Naive thymus-derived CD4-positive, alpha-beta T cell (primary cell): ENCODE measurements at regions not wholly inside any gene's neighbourhood (a gene's known extent, or its start where the extent isn't known, plus 50 kb on each side); places are given as distances from the start of the nearest gene placed in this dataset.

Experiments used
- ATAC-seq: fragments of 150-1000 bp; cut with Tn5 transposase; 2 replicates; pipeline ENCODE4 v1.10.0; 2021; ENCODE audit warnings: mild to moderate bottlenecking, moderate library complexity
- CTCF ChIA-PET: fragments of 350-600 bp; sonication (Branson Sonifier 250); formaldehyde crosslinking; loops from one replicate; lab custom pipeline; 2021; ENCODE audit warnings: antibody characterized with exemption; lab: Charles Lee
- POLR2A ChIA-PET: fragments of 350-600 bp; sonication (Branson Sonifier 250); formaldehyde crosslinking; loops from one replicate; lab custom pipeline; 2021; ENCODE audit warnings: antibody characterized with exemption, inconsistent platforms; lab: Charles Lee
- DNase-seq, 9 donors: peaks; one replicate each; pipeline versions ENCODE4 v3.0.0 to v3.0.0-alpha.2; 2020 to 2022; ENCODE audit warnings: mixed read lengths in 1 of 9
- H3K27ac ChIP-seq: one replicate; pipeline ENCODE4 v1.7.0; 2013; ENCODE audit warnings: mild to moderate bottlenecking, low read depth, low read length, moderate library complexity
- H3K27me3 ChIP-seq, 2 donors: one replicate each; pipeline ENCODE4 v1.7.0; 2013; ENCODE audit warnings: low read length in 2 of 2, mild to moderate bottlenecking in 2 of 2, moderate library complexity in 2 of 2; ENCODE audit not compliant: control insufficient read depth in 2 of 2, insufficient read depth in 2 of 2
- H3K36me3 ChIP-seq, 3 experiments: 1 replicate in 2 of 3; 2 replicates in 1 of 3; pipeline ENCODE4 v1.7.0; 2013; ENCODE audit warnings: low read length in 3 of 3, mild to moderate bottlenecking in 3 of 3, moderate library complexity in 1 of 3; ENCODE audit not compliant: insufficient read depth in 3 of 3, control insufficient read depth in 2 of 3
- H3K4me1 ChIP-seq, 2 donors: one replicate each; pipeline ENCODE4 v1.7.0; 2013; ENCODE audit warnings: low read length in 2 of 2, mild to moderate bottlenecking in 2 of 2, moderate library complexity in 1 of 2; ENCODE audit not compliant: control insufficient read depth in 2 of 2, insufficient read depth in 2 of 2
- H3K4me3 ChIP-seq: 2 replicates; pipeline ENCODE4 v1.7.0; 2013; ENCODE audit warnings: mild to moderate bottlenecking, low read length
- H3K9me3 ChIP-seq, 3 experiments: 1 replicate in 2 of 3; 2 replicates in 1 of 3; pipeline ENCODE4 v1.7.0; 2013; ENCODE audit warnings: low read length in 3 of 3; ENCODE audit not compliant: control insufficient read depth in 2 of 3
- H3K27ac Mint-ChIP-seq, 9 donors: one replicate each; pipeline ENCODE4 v1.8.0; 2020 to 2022; ENCODE audit warnings: mixed read lengths in 9 of 9, mild to moderate bottlenecking in 8 of 9, moderate library complexity in 5 of 9, inconsistent platforms in 2 of 9
- H3K27me3 Mint-ChIP-seq, 5 donors: one replicate each; pipeline ENCODE4 v1.8.0; 2021 to 2022; ENCODE audit warnings: mixed read lengths in 5 of 5, mild to moderate bottlenecking in 1 of 5
- H3K36me3 Mint-ChIP-seq, 5 donors: one replicate each; pipeline ENCODE4 v1.8.0; 2020 to 2022; ENCODE audit warnings: mixed read lengths in 5 of 5, mild to moderate bottlenecking in 3 of 5, inconsistent platforms in 1 of 5
- H3K4me1 Mint-ChIP-seq, 7 donors: one replicate each; pipeline ENCODE4 v1.8.0; 2020 to 2022; ENCODE audit warnings: mixed read lengths in 7 of 7, mild to moderate bottlenecking in 3 of 7, inconsistent platforms in 1 of 7
- H3K4me3 Mint-ChIP-seq, 10 donors: one replicate each; pipeline ENCODE4 v1.8.0; 2020 to 2022; ENCODE audit warnings: mild to moderate bottlenecking in 10 of 10, mixed read lengths in 10 of 10, moderate library complexity in 6 of 10, inconsistent platforms in 2 of 10
- H3K9me3 Mint-ChIP-seq, 11 donors: one replicate each; pipeline ENCODE4 v1.8.0; 2020 to 2022; ENCODE audit warnings: mixed read lengths in 11 of 11, mild to moderate bottlenecking in 4 of 11, inconsistent platforms in 1 of 11, moderate library complexity in 1 of 11
- intact Hi-C, 2 donors: fragments of 100-400 bp; cut with micrococcal nuclease; formaldehyde crosslinking; loops; one replicate each; pipeline ENCODE4 v1.15.1; 2023

- Histone ChIP-seq H3K4me3 (no peak overlapping the region), H3K9me3 (no peaks in the 10 kb centered on the region), H3K27ac (no peak overlapping the region), H3K27me3 (no peaks in the 10 kb centered on the region), H3K4me1 (no peaks in the 10 kb centered on the region), H3K36me3 (no peaks in the 10 kb centered on the region)
- intact Hi-C loops = no loop called here
- Mint-ChIP-seq H3K36me3 (no peaks in the 10 kb centered on the region), H3K9me3 (peaks cover 0 to 24% (median 6%) of the 10 kb centered on the region in 11 donors), H3K4me1 (no peaks in the 10 kb centered on the region), H3K27me3 (no peaks in the 10 kb centered on the region), H3K4me3 (no peak overlapping the region), H3K27ac (no peak overlapping the region)
- ChIA-PET POLR2A (no interaction called here), CTCF (no interaction called here)
- ATAC-seq (no peak), DNase-seq (no peak)
Measured at GRCh38 chr13:56865416-56865815, 275.3 kb upstream of the PRR20A start.

- no peaks in the 10 kb centered on the region for H3K4me1 ChIP-seq
- Mint-ChIP-seq H3K27ac (no peak overlapping the region), H3K9me3 (peaks cover 0 to 9% (median 5%) of the 10 kb centered on the region in 11 donors), H3K4me3 (no peak overlapping the region), H3K27me3 (no peaks in the 10 kb centered on the region), H3K4me1 (no peaks in the 10 kb centered on the region), H3K36me3 (no peaks in the 10 kb centered on the region)
- no peaks in the 10 kb centered on the region for H3K9me3 ChIP-seq
- H3K4me3 ChIP-seq = no peak overlapping the region
- no peak overlapping the region for H3K27ac ChIP-seq
- H3K36me3 ChIP-seq = no peaks in the 10 kb centered on the region
- POLR2A ChIA-PET = no interaction called here
- no peaks in the 10 kb centered on the region for H3K27me3 ChIP-seq
- DNase-seq (no peak), ATAC-seq (no peak)
- intact Hi-C loops = no loop called here
- CTCF ChIA-PET = no interaction called here
Measured at GRCh38 chr13:56869671-56870070, 271.0 kb upstream of the PRR20A start.

DNA sequence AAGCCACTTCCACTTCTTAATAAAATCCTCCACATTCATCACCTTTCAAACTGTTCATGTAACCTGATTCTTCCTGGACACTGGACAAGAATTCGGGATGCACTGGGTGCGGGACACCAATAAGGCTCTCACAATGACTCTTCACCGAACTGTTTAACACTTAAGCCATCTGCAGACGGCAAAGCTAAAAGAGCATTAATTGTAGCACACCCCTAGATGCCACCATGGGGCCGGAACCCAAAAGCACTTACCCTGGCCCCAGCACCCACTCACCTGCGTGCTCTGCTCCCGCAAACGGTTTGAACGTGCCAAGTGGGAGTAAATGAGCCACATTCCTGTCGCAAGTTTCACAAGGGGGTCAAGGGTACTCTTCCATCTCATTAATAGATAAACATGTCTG lies 254.3 kb upstream of the PRR20A start:
- Mint-ChIP-seq H3K27ac (no peak overlapping the region), H3K4me1 (no peaks in the 10 kb centered on the region), H3K36me3 (no peaks in the 10 kb centered on the region), H3K9me3 (peaks cover 2 to 18% (median 10%) of the 10 kb centered on the region in 11 donors), H3K27me3 (no peaks in the 10 kb centered on the region), H3K4me3 (no peak overlapping the region)
- no peaks in the 10 kb centered on the region for H3K9me3 ChIP-seq
- no peak for ATAC-seq
- no peak for DNase-seq
- intact Hi-C loops = no loop called here
- no peaks in the 10 kb centered on the region for H3K27me3 ChIP-seq
- CTCF ChIA-PET = no interaction called here
- H3K27ac ChIP-seq = no peak overlapping the region
- no peak overlapping the region for H3K4me3 ChIP-seq
- no peaks in the 10 kb centered on the region for H3K36me3 ChIP-seq
- no peaks in the 10 kb centered on the region for H3K4me1 ChIP-seq
- POLR2A ChIA-PET = no interaction called here

- Mint-ChIP-seq H3K9me3 (peaks cover 0 to 11% (median 5%) of the 10 kb centered on the region in 11 donors), H3K27ac (no peak overlapping the region), H3K27me3 (no peaks in the 10 kb centered on the region), H3K4me3 (no peak overlapping the region), H3K36me3 (no peaks in the 10 kb centered on the region), H3K4me1 (no peaks in the 10 kb centered on the region)
- Histone ChIP-seq H3K4me1 (no peaks in the 10 kb centered on the region), H3K36me3 (no peaks in the 10 kb centered on the region), H3K9me3 (no peaks in the 10 kb centered on the region), H3K4me3 (no peak overlapping the region), H3K27me3 (no peaks in the 10 kb centered on the region), H3K27ac (no peak overlapping the region)
- CTCF ChIA-PET = no interaction called here
- intact Hi-C loops = no loop called here
- DNase-seq (no peak), ATAC-seq (no peak)
- POLR2A ChIA-PET = no interaction called here
Measured at GRCh38 chr13:56888455-56888854, 252.3 kb upstream of the PRR20A start.

DNA sequence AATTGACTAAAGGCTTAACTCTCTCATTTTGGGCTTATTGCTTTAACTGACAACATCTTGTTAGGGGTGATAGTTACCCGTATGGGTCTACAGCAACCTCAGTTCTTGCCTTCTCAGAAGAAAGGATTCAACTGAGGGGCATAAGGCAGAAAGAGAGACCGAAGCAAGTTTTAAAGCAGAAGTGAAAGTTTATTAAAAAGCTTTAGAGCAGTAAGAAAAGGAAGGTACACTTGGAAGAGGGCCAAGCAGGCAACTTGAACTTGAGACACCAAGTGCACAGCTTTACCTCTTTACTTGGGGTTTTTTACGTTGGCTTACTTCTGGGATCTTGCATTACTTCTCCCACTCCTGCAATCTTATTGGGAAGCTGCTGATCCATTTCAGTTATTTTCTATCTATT lies 246.9 kb upstream of the PRR20A start:
- POLR2A ChIA-PET = no interaction called here
- Mint-ChIP-seq H3K36me3 (no peaks in the 10 kb centered on the region), H3K27ac (no peak overlapping the region), H3K4me1 (no peaks in the 10 kb centered on the region), H3K27me3 (no peaks in the 10 kb centered on the region), H3K9me3 (peaks cover 0 to 11% (median 5%) of the 10 kb centered on the region in 11 donors), H3K4me3 (no peak overlapping the region)
- DNase-seq (no peak), ATAC-seq (no peak)
- H3K9me3 ChIP-seq = no peaks in the 10 kb centered on the region
- CTCF ChIA-PET = no interaction called here
- H3K4me1 ChIP-seq = no peaks in the 10 kb centered on the region
- no peaks in the 10 kb centered on the region for H3K27me3 ChIP-seq
- H3K4me3 ChIP-seq = no peak overlapping the region
- H3K36me3 ChIP-seq = no peaks in the 10 kb centered on the region
- no peak overlapping the region for H3K27ac ChIP-seq
- intact Hi-C loops = no loop called here

DNA sequence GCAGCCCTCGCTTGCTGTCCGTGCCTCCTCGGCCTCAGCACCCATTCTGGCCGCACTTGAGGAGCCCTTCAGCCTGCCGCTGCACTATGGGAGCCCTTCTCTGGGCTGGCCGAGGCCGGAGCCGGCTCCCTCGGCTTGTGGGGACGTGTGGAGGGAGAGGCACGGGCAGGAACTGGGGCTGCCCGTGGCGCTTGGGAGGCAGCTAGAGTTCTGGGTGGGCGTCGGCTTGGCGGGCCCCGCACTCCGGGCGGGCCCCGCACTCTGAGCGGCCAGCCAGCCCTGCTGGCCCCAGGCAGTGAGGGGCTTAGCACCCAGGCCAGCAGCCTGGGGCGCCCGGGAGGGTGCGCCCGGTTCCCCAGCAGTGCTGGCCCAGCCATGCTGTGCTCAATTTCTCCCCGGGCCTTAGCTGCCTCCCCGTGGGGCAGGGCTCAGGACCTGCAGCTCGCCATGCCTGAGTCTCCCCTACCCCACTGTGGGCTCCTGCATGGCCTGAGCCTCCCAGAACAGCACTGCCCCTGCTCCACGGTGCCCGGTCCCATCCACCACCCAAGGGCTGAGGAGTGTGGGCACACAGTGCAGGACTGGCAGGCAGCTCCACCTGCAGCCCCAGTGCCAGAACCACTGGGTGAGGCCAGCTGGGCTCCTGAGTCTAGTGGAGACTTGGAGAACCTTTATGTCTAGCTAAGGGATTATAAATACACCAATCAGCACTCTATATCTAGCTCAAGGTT lies 240.0 kb upstream of the PRR20A start:
- H3K4me3 ChIP-seq = no peak overlapping the region
- Mint-ChIP-seq H3K36me3 (no peaks in the 10 kb centered on the region), H3K9me3 (peaks cover 0 to 6% (median 0%) of the 10 kb centered on the region in 11 donors), H3K27ac (no peak overlapping the region), H3K4me3 (no peak overlapping the region), H3K27me3 (no peaks in the 10 kb centered on the region), H3K4me1 (no peaks in the 10 kb centered on the region)
- H3K27ac ChIP-seq = no peak overlapping the region
- no peak for DNase-seq
- no peaks in the 10 kb centered on the region for H3K27me3 ChIP-seq
- H3K36me3 ChIP-seq = no peaks in the 10 kb centered on the region
- peaks cover 0 to 4% (median 0%) of the 10 kb centered on the region in 3 experiments for H3K9me3 ChIP-seq
- POLR2A ChIA-PET = no interaction called here
- CTCF ChIA-PET = no interaction called here
- no peak for ATAC-seq
- intact Hi-C loops = no loop called here
- H3K4me1 ChIP-seq = no peaks in the 10 kb centered on the region

GRCh38 chr13:56902276-56902675 lies 238.4 kb upstream of the PRR20A start:
- Histone ChIP-seq H3K4me3 (no peak overlapping the region), H3K27me3 (no peaks in the 10 kb centered on the region), H3K4me1 (no peaks in the 10 kb centered on the region), H3K27ac (no peak overlapping the region), H3K36me3 (no peaks in the 10 kb centered on the region), H3K9me3 (peaks cover 0 to 4% (median 0%) of the 10 kb centered on the region in 3 experiments)
- ChIA-PET CTCF (no interaction called here), POLR2A (no interaction called here)
- Mint-ChIP-seq H3K9me3 (peaks cover 0 to 6% (median 0%) of the 10 kb centered on the region in 11 donors), H3K36me3 (no peaks in the 10 kb centered on the region), H3K27me3 (no peaks in the 10 kb centered on the region), H3K4me1 (no peaks in the 10 kb centered on the region), H3K4me3 (no peak overlapping the region), H3K27ac (no peak overlapping the region)
- DNase-seq = no peak
- intact Hi-C loops = no loop called here
- no peak for ATAC-seq
